Osteocyte (in vitro differentiated cells): ENCODE measurements at regions not wholly inside any gene's neighbourhood (a gene's known extent, or its start where the extent isn't known, plus 50 kb on each side); places are given as distances from the start of the nearest gene placed in this dataset.
"Not testable (repeated sequence)": the region's sequence is repeated elsewhere in the genome, so short reads cannot be mapped to it uniquely, and the experiment has no call there.

Experiments used
- DNase-seq: peaks from one replicate; pipeline ENCODE4 v3.0.0; 2021; ENCODE audit warnings: mixed read lengths; ENCODE audit not compliant: unreplicated experiment; ENCODE audit errors: extremely low spot score
- H3K27ac Mint-ChIP-seq: one replicate; pipeline ENCODE4 v1.8.0; 2021; ENCODE audit warnings: mild to moderate bottlenecking, mixed read lengths; ENCODE audit not compliant: unreplicated experiment
- H3K27me3 Mint-ChIP-seq: one replicate; pipeline ENCODE4 v1.8.0; 2021; ENCODE audit warnings: mixed read lengths; ENCODE audit not compliant: unreplicated experiment
- H3K36me3 Mint-ChIP-seq: one replicate; pipeline ENCODE4 v1.8.0; 2021; ENCODE audit warnings: mixed read lengths; ENCODE audit not compliant: unreplicated experiment
- H3K4me1 Mint-ChIP-seq: one replicate; pipeline ENCODE4 v1.8.0; 2021; ENCODE audit warnings: mixed read lengths; ENCODE audit not compliant: unreplicated experiment
- H3K4me3 Mint-ChIP-seq: one replicate; pipeline ENCODE4 v1.8.0; 2021; ENCODE audit warnings: mild to moderate bottlenecking, moderate library complexity, mixed read lengths; ENCODE audit not compliant: unreplicated experiment
- H3K9me3 Mint-ChIP-seq: one replicate; pipeline ENCODE4 v1.8.0; 2021; ENCODE audit warnings: mixed read lengths; ENCODE audit not compliant: unreplicated experiment
- TF ChIP-seq, protein P1 (sequence below): fragments of 200-600 bp; sonication (generic); IDR thresholded peaks from 2 replicates; pipeline ENCODE4 v1.5.0; 2021; ENCODE audit warnings: antibody characterized with exemption, mild to moderate bottlenecking, moderate library complexity

DNA sequence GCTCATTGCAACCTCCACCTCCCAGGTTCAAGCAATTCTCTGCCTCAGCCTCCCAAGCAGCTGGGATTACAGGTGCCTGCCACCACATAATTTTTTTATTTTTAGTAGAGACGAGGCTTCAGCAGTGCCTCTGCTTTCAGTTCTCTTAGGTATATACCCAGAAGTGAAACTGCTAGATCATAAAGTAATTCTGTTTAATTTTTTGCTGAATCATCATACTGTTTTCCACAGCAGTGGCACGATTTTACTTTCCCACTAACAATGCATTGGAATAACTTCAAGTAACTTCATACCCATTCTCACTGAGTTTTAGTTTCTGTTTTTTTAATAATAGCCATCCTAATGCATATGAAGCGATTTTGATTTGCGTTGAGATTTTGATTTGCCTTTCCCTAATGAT, 148.0 kb upstream of the G2E3 start:
- no peak overlapping the region for H3K4me3 Mint-ChIP-seq
- H3K4me1 Mint-ChIP-seq = no peaks in the 10 kb centered on the region
- H3K27me3 Mint-ChIP-seq = no peaks in the 10 kb centered on the region
- TF ChIP-seq, protein P1, sequence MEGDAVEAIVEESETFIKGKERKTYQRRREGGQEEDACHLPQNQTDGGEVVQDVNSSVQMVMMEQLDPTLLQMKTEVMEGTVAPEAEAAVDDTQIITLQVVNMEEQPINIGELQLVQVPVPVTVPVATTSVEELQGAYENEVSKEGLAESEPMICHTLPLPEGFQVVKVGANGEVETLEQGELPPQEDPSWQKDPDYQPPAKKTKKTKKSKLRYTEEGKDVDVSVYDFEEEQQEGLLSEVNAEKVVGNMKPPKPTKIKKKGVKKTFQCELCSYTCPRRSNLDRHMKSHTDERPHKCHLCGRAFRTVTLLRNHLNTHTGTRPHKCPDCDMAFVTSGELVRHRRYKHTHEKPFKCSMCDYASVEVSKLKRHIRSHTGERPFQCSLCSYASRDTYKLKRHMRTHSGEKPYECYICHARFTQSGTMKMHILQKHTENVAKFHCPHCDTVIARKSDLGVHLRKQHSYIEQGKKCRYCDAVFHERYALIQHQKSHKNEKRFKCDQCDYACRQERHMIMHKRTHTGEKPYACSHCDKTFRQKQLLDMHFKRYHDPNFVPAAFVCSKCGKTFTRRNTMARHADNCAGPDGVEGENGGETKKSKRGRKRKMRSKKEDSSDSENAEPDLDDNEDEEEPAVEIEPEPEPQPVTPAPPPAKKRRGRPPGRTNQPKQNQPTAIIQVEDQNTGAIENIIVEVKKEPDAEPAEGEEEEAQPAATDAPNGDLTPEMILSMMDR = no peak
- no peak for DNase-seq
- no peaks in the 10 kb centered on the region for H3K36me3 Mint-ChIP-seq
- H3K27ac Mint-ChIP-seq = no peak overlapping the region
- peaks cover 13% of the 10 kb centered on the region for H3K9me3 Mint-ChIP-seq

DNA sequence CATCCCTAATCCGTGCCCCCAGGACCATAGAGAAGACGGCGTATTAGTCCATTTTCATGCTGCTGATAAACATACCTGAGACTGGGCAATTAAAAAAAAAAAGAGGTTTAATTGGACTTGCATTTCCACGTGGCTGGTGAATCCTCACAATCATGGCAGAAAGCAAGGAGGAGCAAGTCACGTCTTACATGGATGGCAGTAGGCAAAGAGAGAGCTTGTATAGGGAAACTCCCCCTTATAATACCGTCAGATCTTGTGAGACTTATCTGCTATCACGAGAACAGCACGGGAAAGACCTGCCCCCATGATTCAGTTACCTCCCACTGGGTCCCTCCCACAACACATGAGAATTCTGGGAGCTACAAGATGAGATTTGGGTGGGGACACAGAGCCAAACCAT, 145.8 kb upstream of the G2E3 start:
- H3K27me3 Mint-ChIP-seq, DNase-seq, H3K4me3 Mint-ChIP-seq, H3K27ac Mint-ChIP-seq, H3K4me1 Mint-ChIP-seq, H3K36me3 Mint-ChIP-seq: not testable (repeated sequence)
- peaks cover 12% of the 10 kb centered on the region for H3K9me3 Mint-ChIP-seq

DNA sequence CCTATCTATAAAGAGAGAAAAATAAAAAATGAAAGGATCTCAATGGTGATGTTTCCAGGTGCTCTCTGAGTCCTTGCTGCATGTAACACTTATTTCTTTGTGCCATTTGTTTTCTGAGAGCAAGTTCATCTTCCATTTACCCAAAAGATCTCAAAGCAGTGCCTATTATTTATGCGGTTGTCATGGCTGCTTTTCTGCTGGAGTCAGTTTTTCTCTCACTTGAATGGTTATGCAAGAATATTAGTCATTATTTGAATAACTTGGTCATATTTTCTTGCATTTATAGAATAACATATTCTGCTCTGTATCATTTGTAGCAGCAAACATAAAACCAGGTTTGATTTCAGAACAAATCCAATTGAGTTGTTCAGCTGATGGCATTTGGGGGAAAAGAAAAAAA, 141.8 kb upstream of the G2E3 start:
- Mint-ChIP-seq H3K9me3 (peaks cover 9% of the 10 kb centered on the region), H3K4me3 (no peak overlapping the region), H3K4me1 (no peaks in the 10 kb centered on the region), H3K27ac (no peak overlapping the region), H3K27me3 (peaks cover 2% of the 10 kb centered on the region), H3K36me3 (no peaks in the 10 kb centered on the region)
- TF ChIP-seq, protein P1 = no peak
- DNase-seq = no peak

DNA sequence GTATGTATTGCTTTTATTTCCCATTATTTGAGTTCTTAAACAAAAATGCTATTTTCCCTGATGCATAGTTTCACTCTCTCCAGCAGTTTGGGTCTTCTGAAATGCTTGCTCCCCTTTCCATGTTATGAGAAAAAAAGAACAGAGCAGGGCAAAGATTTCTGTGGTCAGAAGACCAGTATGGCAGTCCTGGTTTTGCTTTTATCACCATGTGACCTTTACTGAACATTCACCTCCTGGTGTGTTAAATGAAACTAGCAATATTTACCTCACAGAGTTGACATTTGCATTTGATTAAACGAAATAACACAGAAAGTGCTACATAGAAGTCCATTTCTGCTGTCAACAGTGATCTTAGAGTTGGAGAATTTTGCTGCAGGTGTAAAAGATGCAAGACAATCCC, 141.0 kb upstream of the G2E3 start:
- Mint-ChIP-seq H3K27ac (no peak overlapping the region), H3K4me3 (no peak overlapping the region), H3K4me1 (no peaks in the 10 kb centered on the region), H3K9me3 (peaks cover 3% of the 10 kb centered on the region), H3K36me3 (no peaks in the 10 kb centered on the region), H3K27me3 (peaks cover 2% of the 10 kb centered on the region)
- TF ChIP-seq, protein P1 = no peak
- DNase-seq = no peak

DNA sequence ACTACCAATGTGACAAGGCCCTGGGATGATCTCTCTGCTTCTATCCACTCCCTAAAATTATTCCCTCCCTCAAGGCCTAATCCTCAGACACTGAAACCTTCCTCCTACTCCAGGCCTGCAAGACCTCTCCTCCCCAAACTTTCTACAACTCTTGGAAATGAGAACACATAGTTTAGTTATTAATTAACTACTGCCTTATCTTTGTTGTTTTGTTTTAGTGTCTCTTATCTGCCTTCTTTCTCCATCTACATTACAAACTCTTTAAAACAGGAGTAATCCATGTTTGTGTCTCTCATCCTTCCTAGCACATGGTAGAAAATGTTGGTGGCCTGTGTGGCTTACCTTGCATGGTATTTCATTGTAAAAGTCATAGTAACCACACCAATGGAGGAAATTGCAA, 139.9 kb upstream of the G2E3 start:
- Mint-ChIP-seq H3K36me3 (no peaks in the 10 kb centered on the region), H3K4me1 (no peaks in the 10 kb centered on the region), H3K27me3 (peaks cover 2% of the 10 kb centered on the region), H3K9me3 (no peaks in the 10 kb centered on the region), H3K27ac (no peak overlapping the region), H3K4me3 (no peak overlapping the region)
- DNase-seq = no peak
- TF ChIP-seq, protein P1 = no peak

DNA sequence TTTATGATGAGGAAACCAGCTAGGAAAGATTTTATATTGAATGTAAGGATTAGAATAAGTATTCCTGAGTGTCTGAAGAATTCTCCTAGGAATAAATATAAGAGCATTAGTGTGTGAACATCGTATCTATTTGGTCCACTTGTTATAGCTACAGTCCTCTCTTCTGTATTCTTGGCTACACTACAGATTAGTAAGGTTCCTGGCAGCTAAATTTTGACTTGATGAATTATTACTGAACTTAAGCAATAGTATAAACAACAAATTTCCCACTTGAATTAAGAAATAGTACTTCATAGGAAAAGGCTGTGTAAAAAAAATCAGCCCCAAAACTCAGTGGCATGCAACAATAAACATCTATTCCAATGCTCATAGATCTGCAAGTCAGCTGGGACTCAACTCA, 138.4 kb upstream of the G2E3 start:
- Mint-ChIP-seq H3K27me3 (peaks cover 2% of the 10 kb centered on the region), H3K9me3 (no peaks in the 10 kb centered on the region), H3K4me3 (no peak overlapping the region), H3K36me3 (no peaks in the 10 kb centered on the region), H3K27ac (no peak overlapping the region), H3K4me1 (no peaks in the 10 kb centered on the region)
- TF ChIP-seq, protein P1 = no peak
- DNase-seq = no peak
